GM20431 (cell line): ENCODE measurements at regions not wholly inside any gene's neighbourhood (a gene's known extent, or its start where the extent isn't known, plus 50 kb on each side); places are given as distances from the start of the nearest gene placed in this dataset.

Source experiments
- in situ Hi-C: fragments of 300-500 bp; cut with MseI, MboI; formaldehyde crosslinking; loops from one replicate; pipeline ENCODE4 v1.15.0; 2020; ENCODE audit warnings: low sequenced_read_pairs; ENCODE audit not compliant: unreplicated experiment

- in situ Hi-C loops = loop anchor here (25.0 kb wide), 2 partner anchors 217 to 308 kb away; partner anchors contain the start of gene TMEM121
Measured at GRCh38 chr14:105844810-105845724, 318.7 kb downstream of the TMEM121 start.

DNA sequence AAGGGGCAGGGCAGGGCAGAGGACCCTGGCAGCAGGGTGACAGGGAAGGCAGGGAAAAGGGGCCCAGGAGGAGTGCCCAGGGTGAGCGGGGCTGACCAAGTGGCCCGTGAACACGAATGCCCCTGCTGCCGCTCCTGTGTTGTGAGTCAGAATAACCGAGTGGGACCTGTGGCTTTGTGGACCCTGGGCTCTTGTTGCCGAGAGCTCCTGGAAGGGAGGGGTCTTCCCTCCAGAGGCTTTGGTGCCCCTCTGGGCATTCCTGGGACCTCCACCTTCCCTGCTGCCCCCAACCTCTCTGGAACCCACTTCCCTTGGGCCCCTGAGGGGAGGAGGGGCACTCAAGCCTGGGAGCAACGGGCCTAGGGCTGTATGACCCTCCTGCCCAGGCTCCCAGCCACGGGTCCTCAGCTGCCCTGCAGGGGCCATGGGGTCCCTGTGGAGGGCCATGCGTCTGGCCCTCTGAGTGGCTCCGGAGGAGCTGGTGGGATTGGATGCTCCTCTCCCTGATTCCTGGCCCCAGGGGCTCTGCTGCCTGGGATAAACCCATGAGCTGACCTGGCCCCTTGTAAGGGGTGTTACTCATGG is 319.4 kb downstream of the TMEM121 start:
- in situ Hi-C loops = loop anchor here (25.0 kb wide), 2 partner anchors 216 to 309 kb away; partner anchors contain the start of gene TMEM121

GRCh38 chr14:105846312-105846711 is 319.9 kb downstream of the TMEM121 start:
- in situ Hi-C loops = loop anchor here (25.0 kb wide), 2 partner anchors 216 to 309 kb away; partner anchors contain the start of gene TMEM121

DNA sequence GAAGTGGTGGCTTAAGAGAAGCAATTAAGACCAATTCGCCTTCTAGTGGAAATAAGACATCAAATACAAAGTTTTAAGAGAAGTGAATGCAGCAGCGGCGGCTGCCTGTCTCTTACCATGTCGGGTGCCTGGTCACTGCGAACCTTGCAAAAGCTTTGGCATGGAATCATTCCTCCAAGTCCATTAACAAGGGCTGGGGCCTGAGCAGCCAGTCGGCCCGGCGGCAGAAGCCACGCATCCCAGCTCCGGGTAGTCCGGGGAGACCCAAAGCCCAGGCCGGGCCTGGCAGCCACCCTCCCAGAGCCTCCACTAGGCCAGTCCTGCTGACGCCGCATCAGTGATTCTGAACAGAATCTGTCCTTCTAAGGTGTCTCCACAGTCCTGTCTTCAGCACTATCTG is 321.0 kb downstream of the TMEM121 start:
- in situ Hi-C loops = loop anchor here (25.0 kb wide), 2 partner anchors 215 to 310 kb away; partner anchors contain the start of gene TMEM121

- in situ Hi-C loops = loop anchor here (25.0 kb wide), 2 partner anchors 214 to 311 kb away; partner anchors contain the start of gene TMEM121
Measured at GRCh38 chr14:105848570-105848969, 322.2 kb downstream of the TMEM121 start.

DNA sequence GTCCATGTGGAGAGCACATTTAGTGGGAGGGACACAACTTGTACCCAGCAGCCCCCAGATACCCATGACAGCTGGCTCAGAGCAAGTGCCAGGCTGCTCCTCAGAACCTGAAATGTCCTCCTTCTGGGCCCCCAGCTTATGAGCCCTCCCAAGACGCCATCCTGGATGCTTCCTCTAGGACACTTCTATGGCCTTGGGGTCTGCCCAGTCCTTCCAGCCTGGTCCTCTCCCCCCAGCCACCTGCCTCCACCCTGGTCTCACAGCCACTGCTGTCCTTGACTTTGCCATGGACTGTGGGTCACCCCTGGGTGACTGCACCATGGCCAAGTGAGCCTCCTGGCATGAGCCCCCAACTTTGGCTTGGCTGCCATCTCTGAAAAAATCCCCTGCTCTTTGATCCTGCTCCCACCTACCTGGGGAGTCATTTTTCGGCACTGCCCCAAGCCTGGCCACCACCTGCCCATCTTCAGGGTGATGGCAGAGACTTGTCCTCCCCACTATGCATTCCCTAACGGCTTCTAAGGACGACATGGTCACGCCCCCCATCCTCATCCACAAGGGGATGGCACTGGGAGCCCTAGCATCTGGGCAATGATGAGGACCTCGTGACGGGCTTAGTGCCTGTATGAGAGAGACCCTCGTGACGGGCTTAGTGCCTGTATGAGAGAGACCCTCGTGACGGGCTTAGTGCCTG is 323.7 kb downstream of the TMEM121 start:
- in situ Hi-C loops = loop anchor here (25.0 kb wide), 2 partner anchors 212 to 313 kb away; partner anchors contain the start of gene TMEM121

DNA sequence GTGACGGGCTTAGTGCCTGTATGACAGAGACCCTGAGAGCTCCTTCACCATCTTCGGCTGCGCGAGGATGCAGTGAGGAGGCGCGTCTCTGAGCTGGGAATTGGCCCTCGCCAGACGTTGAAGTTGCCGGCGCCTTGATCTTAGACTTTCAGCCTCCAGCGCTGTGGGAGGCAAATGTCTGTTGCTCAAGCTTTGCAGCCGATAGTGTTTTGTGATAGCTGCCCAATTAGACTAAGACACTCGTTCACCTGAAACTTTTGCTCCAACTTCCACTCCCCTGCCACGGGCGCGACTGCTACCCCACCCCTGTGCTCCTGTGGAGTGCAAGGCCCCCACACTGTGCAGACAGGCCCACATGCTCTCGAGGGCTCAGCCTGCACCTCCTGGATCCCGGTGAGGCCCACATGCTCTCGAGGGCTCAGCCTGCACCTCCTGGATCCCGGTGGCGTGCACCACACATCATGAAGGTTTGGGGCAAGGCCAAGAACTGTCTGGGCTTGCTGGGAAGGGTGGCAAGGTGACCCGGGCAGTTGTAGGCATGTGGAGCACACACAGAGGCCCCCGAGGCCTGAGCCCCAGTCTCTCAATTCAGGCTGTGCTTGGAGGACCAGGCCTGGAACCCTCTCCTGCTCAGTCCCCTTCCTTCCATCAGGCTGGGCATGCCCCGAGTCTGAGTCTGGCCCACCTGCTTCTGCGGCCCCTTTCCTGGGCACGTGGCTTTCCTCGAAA is 324.6 kb downstream of the TMEM121 start:
- in situ Hi-C loops = no loop called here

GRCh38 chr14:105851716-105852377 is 325.5 kb downstream of the TMEM121 start:
- in situ Hi-C loops = no loop called here

DNA sequence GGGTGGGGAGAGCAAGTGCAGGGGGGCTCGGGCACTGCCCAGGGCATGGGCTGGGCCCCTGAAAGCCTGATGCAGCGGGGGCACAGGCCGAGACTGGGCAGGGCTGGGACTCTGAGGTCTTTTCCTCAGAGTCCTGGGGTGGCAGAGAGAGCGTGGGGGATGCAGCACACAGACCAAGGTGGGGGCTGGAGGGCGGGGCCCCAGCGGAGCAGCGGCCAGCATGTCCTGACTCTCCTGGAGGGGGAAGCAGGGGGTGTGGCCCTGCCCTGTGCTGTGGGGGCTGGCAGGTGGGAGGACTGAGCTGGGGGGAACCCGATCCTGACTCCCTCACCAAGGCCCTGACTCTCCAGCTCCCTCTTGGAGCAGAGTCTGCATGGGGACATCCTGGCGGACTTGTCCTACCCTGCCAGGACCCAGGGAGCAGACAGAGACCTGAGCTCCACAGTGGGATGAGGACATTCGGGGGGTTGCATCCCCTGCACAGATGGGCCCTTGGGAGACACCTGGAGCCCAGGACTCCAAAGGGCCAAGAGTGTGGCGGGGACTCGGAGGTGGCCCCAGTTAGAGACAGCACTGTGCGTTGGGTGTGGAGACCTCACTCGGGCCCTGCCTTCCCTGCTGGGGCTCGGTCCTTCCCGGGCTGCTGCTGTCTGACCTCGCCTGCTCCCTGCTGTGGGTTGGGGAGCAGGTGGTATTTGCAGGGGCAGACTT is 326.1 kb downstream of the TMEM121 start:
- in situ Hi-C loops = no loop called here

GRCh38 chr14:105853089-105853906 is 326.9 kb downstream of the TMEM121 start:
- in situ Hi-C loops = no loop called here

- in situ Hi-C loops = no loop called here
Measured at GRCh38 chr14:105853907-105854599, 327.7 kb downstream of the TMEM121 start.

GRCh38 chr14:105854600-105855245 is 328.3 kb downstream of the TMEM121 start:
- in situ Hi-C loops = no loop called here

- in situ Hi-C loops = no loop called here
Measured at GRCh38 chr14:105855246-105855892, 329.0 kb downstream of the TMEM121 start.

DNA sequence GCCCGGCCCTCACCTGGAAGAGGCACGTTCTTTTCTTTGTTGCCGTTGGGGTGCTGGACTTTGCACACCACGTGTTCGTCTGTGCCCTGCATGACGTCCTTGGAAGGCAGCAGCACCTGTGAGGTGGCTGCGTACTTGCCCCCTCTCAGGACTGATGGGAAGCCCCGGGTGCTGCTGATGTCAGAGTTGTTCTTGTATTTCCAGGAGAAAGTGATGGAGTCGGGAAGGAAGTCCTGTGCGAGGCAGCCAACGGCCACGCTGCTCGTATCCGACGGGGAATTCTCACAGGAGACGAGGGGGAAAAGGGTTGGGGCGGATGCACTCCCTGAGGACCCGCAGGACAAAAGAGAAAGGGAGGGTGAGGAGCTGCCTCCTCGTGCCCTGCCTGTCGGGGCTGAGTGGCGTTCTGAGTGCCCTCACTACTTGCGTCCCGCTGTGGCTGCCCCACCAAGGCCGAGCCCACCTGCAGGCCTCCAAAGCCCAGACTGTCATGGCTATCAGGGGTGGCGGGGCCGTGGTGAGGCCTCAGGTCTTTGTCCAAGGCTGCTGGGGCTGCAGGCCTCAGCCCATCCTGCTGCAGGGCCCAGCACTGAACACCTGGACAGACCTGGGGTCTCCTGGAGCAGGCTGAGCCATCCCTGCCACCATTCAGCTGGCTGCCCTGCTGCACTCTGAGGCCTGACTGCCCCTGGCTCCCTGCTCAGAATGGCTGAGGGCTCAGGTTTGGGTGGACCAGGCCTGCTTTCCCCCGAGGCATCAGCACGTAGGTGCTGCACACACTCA is 329.7 kb downstream of the TMEM121 start:
- in situ Hi-C loops = no loop called here

GRCh38 chr14:105856676-105857219 is 330.4 kb downstream of the TMEM121 start:
- in situ Hi-C loops = no loop called here
